ENCODE measurements at regions not wholly inside any gene's neighbourhood (a gene's known extent, or its start where the extent isn't known, plus 50 kb on each side); places are given as distances from the start of the nearest gene placed in this dataset.
"Not testable (repeated sequence)": the region's sequence is repeated elsewhere in the genome, so short reads cannot be mapped to it uniquely, and the experiment has no call there.

DNA sequence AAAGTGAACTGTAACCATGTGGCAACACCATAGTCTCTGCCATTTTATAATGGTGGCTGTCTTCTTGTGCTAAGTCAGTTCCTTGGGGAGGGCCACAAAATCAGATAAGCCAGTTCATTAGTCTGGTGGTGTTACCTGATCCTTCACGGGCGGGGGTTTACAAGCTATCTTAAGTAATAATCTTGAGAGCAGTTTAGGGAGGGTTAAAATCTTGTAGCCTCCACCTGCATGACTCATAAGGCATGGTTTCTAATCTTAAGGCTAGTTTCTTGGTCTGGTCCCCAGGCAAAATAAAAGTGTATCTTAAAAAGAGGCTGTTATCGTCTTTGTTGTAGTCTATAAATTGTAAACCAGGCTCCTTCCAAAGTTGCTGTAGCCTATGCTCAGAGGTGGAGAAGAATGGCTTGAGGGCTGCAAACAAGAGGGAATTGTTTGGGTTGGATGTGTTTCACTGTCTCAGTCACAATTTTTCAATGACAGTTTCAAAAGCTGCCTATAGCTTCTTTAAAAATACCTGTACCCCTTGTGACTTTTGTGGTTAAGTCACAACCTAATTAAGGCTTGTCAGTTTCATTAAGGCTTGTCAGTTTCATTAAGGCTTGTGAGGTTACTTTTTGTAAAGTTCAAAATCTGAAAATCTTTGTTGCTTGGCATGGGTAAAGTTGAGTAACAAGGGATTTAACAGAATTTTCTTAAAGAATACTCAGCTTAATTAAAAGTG lies 135.7 kb downstream of the RPS4Y2 start:
- Histone ChIP-seq H3K4me1 (ENCODE audit: control insufficient read depth, insufficient read depth, low read length, poor library complexity, severe bottlenecking) (no peaks in the 10 kb centered on the region), H3K36me3 (ENCODE audit: control insufficient read depth, insufficient read depth, low read length) (no peaks in the 10 kb centered on the region), H3K4me3 (ENCODE audit: insufficient read depth, low read depth, low read length, poor library complexity, severe bottlenecking) (no peak overlapping the region), H3K27me3 (replicated peaks; ENCODE audit: control insufficient read depth, insufficient read depth, low read length, poor library complexity, severe bottlenecking) (no peaks in the 10 kb centered on the region), H3K9me3 (ENCODE audit: control insufficient read depth, low read length) (no peaks in the 10 kb centered on the region), H3K27ac (ENCODE audit: insufficient read depth, low read length, poor library complexity, severe bottlenecking) (no peak overlapping the region)
- DNase-seq, result no peak

DNA sequence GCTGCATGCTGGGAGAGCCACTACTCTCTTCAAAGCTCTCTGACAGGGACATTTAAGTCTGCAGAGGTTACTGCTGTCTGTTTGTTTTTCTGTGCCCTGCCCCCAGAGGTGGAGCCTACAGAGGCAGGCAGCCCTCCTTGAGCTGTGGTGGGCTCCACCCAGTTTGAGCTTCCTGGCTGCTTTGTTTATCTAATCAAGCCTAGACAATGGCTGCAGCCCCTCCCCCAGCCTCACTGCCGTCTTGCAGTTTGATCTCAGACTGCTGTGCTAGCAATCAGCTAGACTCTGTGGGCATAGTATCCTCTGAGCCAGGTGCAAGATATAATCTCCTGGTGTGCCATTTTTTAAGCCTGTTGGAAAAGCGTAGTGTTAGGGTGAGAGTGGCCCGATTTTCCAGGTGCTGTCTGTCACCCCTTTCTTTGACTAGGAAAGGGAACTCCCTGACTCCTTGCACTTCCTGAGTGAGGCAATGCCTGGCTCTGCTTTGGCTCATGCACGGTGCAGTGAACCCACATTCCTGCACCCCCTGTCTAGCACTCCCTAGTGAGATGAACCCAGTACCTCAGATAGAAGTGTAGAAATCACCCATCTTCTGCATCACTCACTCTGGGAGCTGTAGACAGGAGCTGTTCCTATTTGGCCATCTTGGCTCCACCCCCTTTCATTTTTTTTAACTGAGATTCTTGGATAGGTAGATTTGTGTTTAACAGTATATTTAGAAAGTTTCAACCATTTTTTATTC lies 169.6 kb downstream of the RPS4Y2 start:
- not testable (repeated sequence) for H3K27ac ChIP-seq (ENCODE audit: insufficient read depth, low read length, poor library complexity, severe bottlenecking); H3K36me3 ChIP-seq (ENCODE audit: control insufficient read depth, insufficient read depth, low read length); H3K4me1 ChIP-seq (ENCODE audit: control insufficient read depth, insufficient read depth, low read length, poor library complexity, severe bottlenecking); H3K9me3 ChIP-seq (ENCODE audit: control insufficient read depth, low read length); H3K27me3 ChIP-seq (replicated peaks; ENCODE audit: control insufficient read depth, insufficient read depth, low read length, poor library complexity, severe bottlenecking); H3K4me3 ChIP-seq (ENCODE audit: insufficient read depth, low read depth, low read length, poor library complexity, severe bottlenecking)
- DNase-seq, result peak in 2 of 3 donors; percentile 9 to 30

DNA sequence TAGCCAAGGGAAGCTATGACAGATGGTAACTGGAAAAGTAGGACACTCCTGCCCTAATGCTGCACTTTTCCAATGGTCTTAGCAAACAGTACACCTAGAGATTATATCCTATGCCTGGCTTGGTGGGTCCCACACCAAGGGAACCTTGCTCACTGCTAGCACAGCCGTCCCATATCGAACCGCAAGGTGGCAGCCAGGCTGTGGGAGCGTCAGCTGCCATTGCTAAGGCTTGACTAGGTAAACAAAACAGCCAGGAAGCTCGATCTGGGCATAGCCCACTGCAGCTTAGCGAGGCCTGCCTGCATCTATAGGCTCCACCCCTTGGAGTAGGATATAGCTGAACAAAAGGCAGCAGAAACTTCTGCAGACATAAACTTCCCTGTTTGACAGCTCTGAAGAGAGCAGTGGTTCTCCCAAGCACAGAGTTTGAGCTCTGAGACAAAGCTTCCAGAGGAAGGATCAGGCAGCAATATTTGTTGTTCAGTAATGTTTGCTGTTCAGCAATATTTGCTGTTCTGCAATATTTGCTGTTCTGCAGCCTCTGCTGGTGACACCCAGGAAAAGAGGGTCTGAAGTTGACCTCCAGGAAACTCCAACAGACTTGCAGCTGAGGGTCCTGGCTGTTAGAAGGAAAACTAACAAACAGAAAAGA lies 173.9 kb downstream of the RPS4Y2 start:
- Histone ChIP-seq H3K27me3 (replicated peaks; ENCODE audit: control insufficient read depth, insufficient read depth, low read length, poor library complexity, severe bottlenecking) (no peaks in the 10 kb centered on the region), H3K9me3 (ENCODE audit: control insufficient read depth, low read length) (no peaks in the 10 kb centered on the region), H3K36me3 (ENCODE audit: control insufficient read depth, insufficient read depth, low read length) (no peaks in the 10 kb centered on the region), H3K27ac (ENCODE audit: insufficient read depth, low read length, poor library complexity, severe bottlenecking) (no peak overlapping the region), H3K4me1 (ENCODE audit: control insufficient read depth, insufficient read depth, low read length, poor library complexity, severe bottlenecking) (no peaks in the 10 kb centered on the region), H3K4me3 (ENCODE audit: insufficient read depth, low read depth, low read length, poor library complexity, severe bottlenecking) (no peak overlapping the region)
- DNase-seq, result no peak

DNA sequence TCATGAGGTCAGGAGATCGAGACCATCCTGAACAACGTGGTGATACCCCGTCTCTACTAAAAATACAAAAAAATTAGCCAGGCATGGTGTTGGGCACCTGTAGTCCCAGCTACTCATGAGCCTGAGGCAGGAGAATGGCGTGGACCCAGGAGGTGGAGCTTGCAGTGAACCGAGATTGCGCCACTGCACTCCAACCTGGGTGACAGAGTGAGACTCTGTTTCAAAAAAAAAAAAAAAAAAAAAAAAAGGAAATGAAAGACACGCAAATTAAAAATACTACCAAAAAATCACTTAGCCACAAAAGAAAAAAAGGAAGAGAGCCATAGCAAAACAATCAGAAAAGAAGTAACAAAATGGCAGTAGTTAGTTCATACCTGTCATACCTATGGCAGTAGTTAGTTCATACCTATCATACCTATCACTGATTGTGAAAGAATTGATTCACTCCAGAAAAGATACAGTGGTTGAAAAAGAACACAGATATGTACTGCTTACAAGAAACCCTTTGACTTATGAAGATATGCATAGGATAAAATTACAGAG lies 180.9 kb downstream of the RPS4Y2 start:
- not testable (repeated sequence) for H3K27ac ChIP-seq (ENCODE audit: insufficient read depth, low read length, poor library complexity, severe bottlenecking); H3K4me3 ChIP-seq (ENCODE audit: insufficient read depth, low read depth, low read length, poor library complexity, severe bottlenecking); H3K4me1 ChIP-seq (ENCODE audit: control insufficient read depth, insufficient read depth, low read length, poor library complexity, severe bottlenecking); H3K36me3 ChIP-seq (ENCODE audit: control insufficient read depth, insufficient read depth, low read length); H3K9me3 ChIP-seq (ENCODE audit: control insufficient read depth, low read length); H3K27me3 ChIP-seq (replicated peaks; ENCODE audit: control insufficient read depth, insufficient read depth, low read length, poor library complexity, severe bottlenecking); DNase-seq

DNA sequence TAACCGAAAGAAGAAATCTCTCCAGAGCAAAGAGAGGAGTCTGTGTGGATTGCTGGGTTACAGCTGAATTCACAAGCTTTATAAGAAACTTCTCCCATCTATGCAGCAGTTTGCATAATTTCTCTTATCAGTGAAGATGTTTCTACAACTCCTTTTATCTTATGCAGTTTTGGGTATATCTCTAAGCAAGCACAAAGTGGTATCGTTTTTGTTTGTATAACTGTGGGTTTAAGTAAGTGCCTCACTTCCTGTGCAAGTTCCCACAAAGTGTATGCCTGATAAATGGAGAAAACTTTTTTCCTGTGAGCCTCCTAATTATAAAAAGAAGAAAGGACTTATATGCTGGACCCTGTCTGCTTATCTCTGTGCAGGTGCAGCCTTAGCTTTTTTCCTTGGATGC lies 205.6 kb downstream of the RPS4Y2 start:
- H3K4me1 ChIP-seq (ENCODE audit: control insufficient read depth, insufficient read depth, low read length, poor library complexity, severe bottlenecking), result no peaks in the 10 kb centered on the region
- no peak overlapping the region for H3K4me3 ChIP-seq (ENCODE audit: insufficient read depth, low read depth, low read length, poor library complexity, severe bottlenecking)
- no peak overlapping the region for H3K27ac ChIP-seq (ENCODE audit: insufficient read depth, low read length, poor library complexity, severe bottlenecking)
- no peaks in the 10 kb centered on the region for H3K27me3 ChIP-seq (replicated peaks; ENCODE audit: control insufficient read depth, insufficient read depth, low read length, poor library complexity, severe bottlenecking)
- DNase-seq, result no peak
- H3K9me3 ChIP-seq (ENCODE audit: control insufficient read depth, low read length), result no peaks in the 10 kb centered on the region
- no peaks in the 10 kb centered on the region for H3K36me3 ChIP-seq (ENCODE audit: control insufficient read depth, insufficient read depth, low read length)

DNA sequence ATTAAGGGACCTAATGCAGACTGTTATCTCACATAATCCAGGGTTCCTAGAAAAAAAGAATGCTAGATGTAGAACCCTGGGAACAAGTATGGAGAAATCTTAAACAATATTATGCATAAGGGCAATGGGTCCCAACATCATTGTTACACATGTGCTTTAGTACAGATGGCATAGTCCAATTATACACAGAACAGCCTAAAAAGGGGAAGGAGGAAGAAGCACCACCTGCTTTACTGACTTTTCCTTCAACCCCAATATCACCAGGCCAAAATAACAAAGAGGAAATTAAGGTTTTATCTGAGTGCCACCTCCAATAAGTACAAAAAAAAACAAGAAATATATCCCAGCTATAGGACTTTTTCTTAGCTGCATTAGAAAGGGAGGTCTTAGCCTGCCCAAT lies 211.9 kb downstream of the RPS4Y2 start:
- no peak overlapping the region for H3K4me3 ChIP-seq (ENCODE audit: insufficient read depth, low read depth, low read length, poor library complexity, severe bottlenecking)
- H3K27ac ChIP-seq (ENCODE audit: insufficient read depth, low read length, poor library complexity, severe bottlenecking), result no peak overlapping the region
- DNase-seq, result no peak
- no peaks in the 10 kb centered on the region for H3K4me1 ChIP-seq (ENCODE audit: control insufficient read depth, insufficient read depth, low read length, poor library complexity, severe bottlenecking)
- H3K27me3 ChIP-seq (replicated peaks; ENCODE audit: control insufficient read depth, insufficient read depth, low read length, poor library complexity, severe bottlenecking), result no peaks in the 10 kb centered on the region
- H3K36me3 ChIP-seq (ENCODE audit: control insufficient read depth, insufficient read depth, low read length), result no peaks in the 10 kb centered on the region
- H3K9me3 ChIP-seq (ENCODE audit: control insufficient read depth, low read length), result no peaks in the 10 kb centered on the region

DNA sequence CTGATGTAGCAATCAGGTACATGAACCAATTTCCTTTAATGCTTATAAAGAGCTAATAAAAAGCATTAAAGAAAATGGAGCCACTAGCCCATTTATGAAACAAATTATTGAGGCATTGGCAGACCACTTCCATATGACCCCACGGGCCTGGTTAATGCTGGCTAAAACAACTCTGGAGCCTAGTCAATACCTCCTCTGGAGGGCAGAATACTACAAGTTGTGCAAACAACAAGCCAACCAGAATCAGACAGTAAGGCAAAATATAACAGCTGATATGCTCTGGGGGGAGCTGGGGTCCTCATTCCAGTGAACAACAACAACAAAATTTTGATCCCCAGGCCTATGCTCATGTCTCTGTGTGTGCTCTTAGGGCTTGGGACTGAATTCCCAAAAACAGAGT lies 212.3 kb downstream of the RPS4Y2 start:
- H3K27ac ChIP-seq (ENCODE audit: insufficient read depth, low read length, poor library complexity, severe bottlenecking), result no peak overlapping the region
- H3K27me3 ChIP-seq (replicated peaks; ENCODE audit: control insufficient read depth, insufficient read depth, low read length, poor library complexity, severe bottlenecking), result no peaks in the 10 kb centered on the region
- H3K4me3 ChIP-seq (ENCODE audit: insufficient read depth, low read depth, low read length, poor library complexity, severe bottlenecking), result no peak overlapping the region
- DNase-seq, result no peak
- H3K36me3 ChIP-seq (ENCODE audit: control insufficient read depth, insufficient read depth, low read length), result no peaks in the 10 kb centered on the region
- H3K9me3 ChIP-seq (ENCODE audit: control insufficient read depth, low read length), result no peaks in the 10 kb centered on the region
- no peaks in the 10 kb centered on the region for H3K4me1 ChIP-seq (ENCODE audit: control insufficient read depth, insufficient read depth, low read length, poor library complexity, severe bottlenecking)

DNA sequence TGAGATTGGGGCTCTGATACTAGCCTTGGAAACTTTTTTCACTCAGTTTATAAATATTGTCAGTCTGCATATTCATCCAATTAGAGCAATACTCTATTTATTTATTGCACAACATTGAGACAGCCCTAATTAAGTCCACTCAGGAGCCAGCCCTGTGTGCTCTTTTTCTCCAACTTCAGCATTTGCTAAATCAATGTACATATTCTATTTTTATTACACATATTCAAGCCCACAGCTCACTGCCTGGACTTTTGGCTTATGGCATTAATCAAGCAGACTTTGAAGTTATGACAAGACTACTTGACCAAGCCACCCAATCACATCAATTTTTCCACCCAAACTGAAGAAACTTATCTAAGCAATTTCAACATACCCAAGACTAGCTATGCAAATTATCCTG lies 215.5 kb downstream of the RPS4Y2 start:
- DNase-seq, result no peak
- H3K27me3 ChIP-seq (replicated peaks; ENCODE audit: control insufficient read depth, insufficient read depth, low read length, poor library complexity, severe bottlenecking), result no peaks in the 10 kb centered on the region
- H3K4me1 ChIP-seq (ENCODE audit: control insufficient read depth, insufficient read depth, low read length, poor library complexity, severe bottlenecking), result no peaks in the 10 kb centered on the region
- no peak overlapping the region for H3K4me3 ChIP-seq (ENCODE audit: insufficient read depth, low read depth, low read length, poor library complexity, severe bottlenecking)
- no peaks in the 10 kb centered on the region for H3K9me3 ChIP-seq (ENCODE audit: control insufficient read depth, low read length)
- no peak overlapping the region for H3K27ac ChIP-seq (ENCODE audit: insufficient read depth, low read length, poor library complexity, severe bottlenecking)
- no peaks in the 10 kb centered on the region for H3K36me3 ChIP-seq (ENCODE audit: control insufficient read depth, insufficient read depth, low read length)

DNA sequence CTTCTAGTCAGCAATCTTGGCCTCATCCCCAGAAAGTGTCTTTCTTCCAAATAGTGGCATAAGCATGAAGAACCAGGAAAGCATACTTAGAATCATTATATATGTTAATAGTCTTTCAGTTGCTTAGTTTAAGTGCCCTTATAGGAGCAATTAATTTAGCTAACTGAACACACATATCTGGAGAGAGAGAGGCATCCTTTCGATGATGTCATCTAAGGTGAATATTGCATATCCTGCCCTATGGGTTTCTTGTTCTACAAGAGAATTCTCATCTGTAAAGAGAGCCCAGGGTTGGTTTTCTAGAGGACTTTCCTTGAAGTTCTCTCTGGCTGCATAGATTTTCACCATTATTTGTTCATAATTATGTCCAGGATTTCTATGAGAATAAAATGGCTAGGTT lies 230.1 kb downstream of the RPS4Y2 start:
- no peak for DNase-seq
- H3K27me3 ChIP-seq (replicated peaks; ENCODE audit: control insufficient read depth, insufficient read depth, low read length, poor library complexity, severe bottlenecking), result no peaks in the 10 kb centered on the region

DNA sequence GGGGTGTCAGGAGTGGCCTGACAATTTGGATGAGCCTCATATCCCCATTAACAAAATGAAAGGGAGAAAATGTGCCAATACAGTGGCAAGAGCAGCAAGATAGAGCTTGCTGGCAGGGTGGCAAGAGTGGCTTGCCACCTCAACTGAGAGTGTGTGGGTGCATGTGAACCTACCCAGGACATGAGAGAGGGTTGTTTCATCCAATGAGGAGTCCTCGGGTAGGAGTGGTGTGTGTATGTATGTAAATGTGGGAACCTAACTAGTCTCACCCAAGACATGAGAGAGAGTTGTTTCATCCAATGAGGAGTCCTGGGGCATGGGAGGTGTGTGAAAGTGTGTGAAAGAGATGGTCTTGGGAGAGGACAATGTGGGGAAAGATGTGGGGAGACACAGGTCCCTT lies 234.2 kb downstream of the RPS4Y2 start:
- no peaks in the 10 kb centered on the region for H3K9me3 ChIP-seq (ENCODE audit: control insufficient read depth, low read length)
- no peak for DNase-seq
- peaks cover 2% of the 10 kb centered on the region for H3K4me1 ChIP-seq (ENCODE audit: control insufficient read depth, insufficient read depth, low read length, poor library complexity, severe bottlenecking)
- no peaks in the 10 kb centered on the region for H3K27me3 ChIP-seq (replicated peaks; ENCODE audit: control insufficient read depth, insufficient read depth, low read length, poor library complexity, severe bottlenecking)
- H3K27ac ChIP-seq (ENCODE audit: insufficient read depth, low read length, poor library complexity, severe bottlenecking), result no peak overlapping the region
- H3K4me3 ChIP-seq (ENCODE audit: insufficient read depth, low read depth, low read length, poor library complexity, severe bottlenecking), result no peak overlapping the region
- no peaks in the 10 kb centered on the region for H3K36me3 ChIP-seq (ENCODE audit: control insufficient read depth, insufficient read depth, low read length)

More for the DNA sequence above, 230.1 kb downstream of the RPS4Y2 start:
- no peaks in the 10 kb centered on the region for H3K9me3 ChIP-seq (ENCODE audit: control insufficient read depth, low read length)
- no peak overlapping the region for H3K4me3 ChIP-seq (ENCODE audit: insufficient read depth, low read depth, low read length, poor library complexity, severe bottlenecking)
- no peaks in the 10 kb centered on the region for H3K36me3 ChIP-seq (ENCODE audit: control insufficient read depth, insufficient read depth, low read length)
- H3K27ac ChIP-seq (ENCODE audit: insufficient read depth, low read length, poor library complexity, severe bottlenecking), result no peak overlapping the region
- H3K4me1 ChIP-seq (ENCODE audit: control insufficient read depth, insufficient read depth, low read length, poor library complexity, severe bottlenecking), result peaks cover 2% of the 10 kb centered on the region
